Activated CD4-positive, alpha-beta T cell treated with anti-CD3 and anti-CD28 coated beads, Interleukin-10, Interleukin-2, amounts not matched to agents 100 ng/mL and 50 ng/mL, durations not matched to agents 16 hours and 8 hours (primary cell): ENCODE measurements at regions not wholly inside any gene's neighbourhood (a gene's known extent, or its start where the extent isn't known, plus 50 kb on each side); places are given as distances from the start of the nearest gene placed in this dataset.

Experiments
- DNase-seq: peaks from one replicate; pipeline ENCODE4 v3.0.0-alpha.2; 2020

GRCh38 chr2:240227538-240228428 lies 87.3 kb upstream of the OTOS start:
- no peak for DNase-seq

GRCh38 chr2:240229005-240229404 lies 88.5 kb upstream of the OTOS start:
- no peak for DNase-seq

GRCh38 chr2:240229603-240230235 lies 89.3 kb upstream of the OTOS start:
- no peak for DNase-seq

GRCh38 chr2:240230291-240230931 lies 90.0 kb upstream of the OTOS start:
- no peak for DNase-seq

GRCh38 chr2:240231838-240232244 lies 91.4 kb upstream of the OTOS start:
- no peak for DNase-seq

GRCh38 chr2:240232264-240232915 lies 91.9 kb upstream of the OTOS start:
- DNase-seq: no peak

GRCh38 chr2:240232961-240233884 lies 92.8 kb upstream of the OTOS start:
- DNase-seq: peak; percentile 72

GRCh38 chr2:240233885-240234502 lies 93.5 kb upstream of the OTOS start:
- DNase-seq: no peak

- no peak for DNase-seq
Observed at GRCh38 chr2:240234503-240234951, 94.1 kb upstream of the OTOS start.

- no peak for DNase-seq
Observed at GRCh38 chr2:240235149-240235803, 94.8 kb upstream of the OTOS start.

GRCh38 chr2:240235811-240236210 lies 95.4 kb upstream of the OTOS start:
- no peak for DNase-seq

GRCh38 chr2:240236217-240237111 lies 96.0 kb upstream of the OTOS start:
- no peak for DNase-seq

- DNase-seq: no peak
Observed at GRCh38 chr2:240237609-240238174, 97.2 kb upstream of the OTOS start.

GRCh38 chr2:240238201-240238600 lies 97.7 kb upstream of the OTOS start:
- no peak for DNase-seq

- no peak for DNase-seq
Observed at GRCh38 chr2:240238786-240239185, 98.3 kb upstream of the OTOS start.

GRCh38 chr2:240239325-240239724 lies 98.9 kb upstream of the OTOS start:
- DNase-seq: no peak

GRCh38 chr2:240240017-240240734 lies 99.7 kb upstream of the OTOS start:
- no peak for DNase-seq

GRCh38 chr2:240240781-240241180 lies 100.3 kb upstream of the OTOS start:
- no peak for DNase-seq

GRCh38 chr2:240241572-240241971 lies 101.1 kb upstream of the OTOS start:
- DNase-seq: no peak
